ENCODE measurements at regions not wholly inside any gene's neighbourhood (a gene's known extent, or its start where the extent isn't known, plus 50 kb on each side); places are given as distances from the start of the nearest gene placed in this dataset.
"Not testable (repeated sequence)": the region's sequence is repeated elsewhere in the genome, so short reads cannot be mapped to it uniquely, and the experiment has no call there.

GRCh38 chr4:145276050-145276449 lies 95.7 kb upstream of the OTUD4 start:
- no peak overlapping the region for H3K27ac ChIP-seq
- DNase-seq (no peak), ATAC-seq (no peak)
- H3K4me3 ChIP-seq: no peak overlapping the region
- intact Hi-C loops (cut with DNase I): no loop called here
- H3K36me3 ChIP-seq (replicated peaks in 1 of 2; ENCODE audit: insufficient read depth in 1 of 2, low read depth in 2 of 2): no peaks in the 10 kb centered on the region
- no peaks in the 10 kb centered on the region for H3K27me3 ChIP-seq
- no peaks in the 10 kb centered on the region for H3K9me3 ChIP-seq
- TF ChIP-seq POLR2A (IDR thresholded peaks at IDR 0.05): no peak
- TF ChIP-seq CTCF (IDR thresholded peaks at IDR 0.05): no peak
- no peaks in the 10 kb centered on the region for H3K4me1 ChIP-seq
- WGBS, 2 donors: 69 to 83% methylated on average over 4 of the region's 4 CpGs

- H3K9me3 ChIP-seq: no peaks in the 10 kb centered on the region
- no peak for DNase-seq
- no peaks in the 10 kb centered on the region for H3K4me1 ChIP-seq
- H3K4me3 ChIP-seq: no peak overlapping the region
- H3K27me3 ChIP-seq: no peaks in the 10 kb centered on the region
- TF ChIP-seq POLR2A (IDR thresholded peaks at IDR 0.05) (no peak), CTCF (IDR thresholded peaks at IDR 0.05) (no peak)
- intact Hi-C loops (cut with DNase I): no loop called here
- no peak for ATAC-seq
- WGBS, 2 donors: 45 to 92% methylated on average over 2 of the region's 2 CpGs
- H3K36me3 ChIP-seq (replicated peaks in 1 of 2; ENCODE audit: insufficient read depth in 1 of 2, low read depth in 2 of 2): no peaks in the 10 kb centered on the region
- H3K27ac ChIP-seq: no peak overlapping the region
Observed at GRCh38 chr4:145271194-145271593, 90.8 kb upstream of the OTUD4 start.

- H3K36me3 ChIP-seq (replicated peaks in 1 of 2; ENCODE audit: insufficient read depth in 1 of 2, low read depth in 2 of 2): no peaks in the 10 kb centered on the region
- no peaks in the 10 kb centered on the region for H3K4me1 ChIP-seq
- 47 to 79% methylated on average over 2 of the region's 2 CpGs for WGBS, 2 donors
- ATAC-seq (no peak), DNase-seq (no peak)
- no peaks in the 10 kb centered on the region for H3K27me3 ChIP-seq
- TF ChIP-seq CTCF (IDR thresholded peaks at IDR 0.05): no peak
- TF ChIP-seq POLR2A (IDR thresholded peaks at IDR 0.05): no peak
- no peak overlapping the region for H3K4me3 ChIP-seq
- no peaks in the 10 kb centered on the region for H3K9me3 ChIP-seq
- intact Hi-C loops (cut with DNase I): no loop called here
- no peak overlapping the region for H3K27ac ChIP-seq
Observed at GRCh38 chr4:145266881-145267280, 86.5 kb upstream of the OTUD4 start.

GRCh38 chr4:145260091-145260490 lies 79.7 kb upstream of the OTUD4 start:
- H3K9me3 ChIP-seq: peaks cover 0 to 9% (median 0%) of the 10 kb centered on the region in 3 donors
- H3K4me1 ChIP-seq: no peaks in the 10 kb centered on the region
- DNase-seq (no peak), ATAC-seq (no peak)
- H3K36me3 ChIP-seq (replicated peaks in 1 of 2; ENCODE audit: insufficient read depth in 1 of 2, low read depth in 2 of 2): no peaks in the 10 kb centered on the region
- H3K4me3 ChIP-seq: no peak overlapping the region
- H3K27ac ChIP-seq: no peak overlapping the region
- no peak for TF ChIP-seq POLR2A (IDR thresholded peaks at IDR 0.05)
- no peak for TF ChIP-seq CTCF (IDR thresholded peaks at IDR 0.05)
- no peaks in the 10 kb centered on the region for H3K27me3 ChIP-seq
- intact Hi-C loops (cut with DNase I): no loop called here
- 74 to 84% methylated on average over 3 of the region's 3 CpGs for WGBS, 2 donors

GRCh38 chr4:145255311-145255710 lies 74.9 kb upstream of the OTUD4 start:
- H3K27ac ChIP-seq; DNase-seq; H3K9me3 ChIP-seq; ATAC-seq; H3K27me3 ChIP-seq; H3K4me1 ChIP-seq; H3K4me3 ChIP-seq; intact Hi-C loops (cut with DNase I); H3K36me3 ChIP-seq (replicated peaks in 1 of 2; ENCODE audit: insufficient read depth in 1 of 2, low read depth in 2 of 2): not testable (repeated sequence)
- 66 to 76% methylated on average over 4 of the region's 4 CpGs for WGBS, 2 donors

All from body of pancreas (tissue), 4 donors.